ENCODE measurements at regions not wholly inside any gene's neighbourhood (a gene's known extent, or its start where the extent isn't known, plus 50 kb on each side); places are given as distances from the start of the nearest gene placed in this dataset.

- DNase-seq (ENCODE audit: extremely low spot score): no peak
- POLR2A ChIA-PET: no interaction called here
- TF ChIP-seq BHLHE40 (IDR thresholded peaks at IDR 0.05; ENCODE audit: borderline replicate concordance) (no peak), PKNOX1 (IDR thresholded peaks at IDR 0.05) (no peak), ZNF384 (IDR thresholded peaks at IDR 0.05) (no peak), FOXA1 (IDR thresholded peaks at IDR 0.05) (no peak), FOXK2 (IDR thresholded peaks at IDR 0.05) (no peak), HDGF (IDR thresholded peaks at IDR 0.05; ENCODE audit: borderline replicate concordance) (no peak)
- CTCF ChIA-PET: no interaction called here
Measured at GRCh38 chr4:152197211-152197610, 338.7 kb downstream of the FBXW7 start.

- ChIA-PET CTCF (interaction anchor here (0.8 kb wide), 1 partner anchor 16 kb away, joined by 4 read pairs; no protein-coding TSS in a partner anchor), POLR2A (no interaction called here)
- no peak for TF ChIP-seq HDGF (IDR thresholded peaks at IDR 0.05; ENCODE audit: borderline replicate concordance)
- no peak for TF ChIP-seq ELF4 (IDR thresholded peaks at IDR 0.05)
- no peak for TF ChIP-seq L3MBTL2 (conservative IDR thresholded peaks at IDR 0.05)
- no peak for TF ChIP-seq LEF1 (IDR thresholded peaks at IDR 0.05; ENCODE audit: borderline replicate concordance)
- TF ChIP-seq FOXK2 (IDR thresholded peaks at IDR 0.05): no peak
- no peak for TF ChIP-seq SP1 (IDR thresholded peaks at IDR 0.05)
Measured at GRCh38 chr4:152195888-152196287, 340.0 kb downstream of the FBXW7 start.

GRCh38 chr4:152193059-152193458 is 342.8 kb downstream of the FBXW7 start:
- ChIA-PET POLR2A (no interaction called here), CTCF (no interaction called here)
- no peak for DNase-seq (ENCODE audit: extremely low spot score)
- no peak for TF ChIP-seq FOXA1 (IDR thresholded peaks at IDR 0.05)
- TF ChIP-seq ELF4 (IDR thresholded peaks at IDR 0.05): no peak
- no peak for TF ChIP-seq FOXK2 (IDR thresholded peaks at IDR 0.05)
- no peak for TF ChIP-seq HDGF (IDR thresholded peaks at IDR 0.05; ENCODE audit: borderline replicate concordance)
- TF ChIP-seq NFRKB (IDR thresholded peaks at IDR 0.05): no peak
- TF ChIP-seq SUZ12 (IDR thresholded peaks at IDR 0.05): no peak
- TF ChIP-seq CTBP1 (IDR thresholded peaks at IDR 0.05; ENCODE audit: borderline replicate concordance): no peak
- no peak for TF ChIP-seq BHLHE40 (IDR thresholded peaks at IDR 0.05; ENCODE audit: borderline replicate concordance)
- no peak for TF ChIP-seq PKNOX1 (IDR thresholded peaks at IDR 0.05)
- no peak for TF ChIP-seq TARDBP (IDR thresholded peaks at IDR 0.05)
- TF ChIP-seq ARNT (IDR thresholded peaks at IDR 0.05): no peak
- TF ChIP-seq SP1 (IDR thresholded peaks at IDR 0.05): no peak
- no peak for TF ChIP-seq L3MBTL2 (conservative IDR thresholded peaks at IDR 0.05)
- no peak for TF ChIP-seq FOXM1 (IDR thresholded peaks at IDR 0.05; ENCODE audit: borderline replicate concordance)

More at GRCh38 chr4:152195888-152196287, 340.0 kb downstream of the FBXW7 start:
- no peak for DNase-seq (ENCODE audit: extremely low spot score)

GRCh38 chr4:152190907-152191306 is 345.0 kb downstream of the FBXW7 start:
- CTCF ChIA-PET: no interaction called here
- TF ChIP-seq SP1 (IDR thresholded peaks at IDR 0.05) (no peak), TARDBP (IDR thresholded peaks at IDR 0.05) (no peak), FOXA1 (IDR thresholded peaks at IDR 0.05) (no peak), CTBP1 (IDR thresholded peaks at IDR 0.05; ENCODE audit: borderline replicate concordance) (no peak), PKNOX1 (IDR thresholded peaks at IDR 0.05) (no peak), SUZ12 (IDR thresholded peaks at IDR 0.05) (no peak), ZNF384 (IDR thresholded peaks at IDR 0.05) (no peak), FOXK2 (IDR thresholded peaks at IDR 0.05) (no peak), FOXM1 (IDR thresholded peaks at IDR 0.05; ENCODE audit: borderline replicate concordance) (no peak), ELF4 (IDR thresholded peaks at IDR 0.05) (no peak), NFRKB (IDR thresholded peaks at IDR 0.05) (no peak), LEF1 (IDR thresholded peaks at IDR 0.05; ENCODE audit: borderline replicate concordance) (no peak)
- no peak for DNase-seq (ENCODE audit: extremely low spot score)
- POLR2A ChIA-PET: no interaction called here

GRCh38 chr4:152189451-152190179 is 346.3 kb downstream of the FBXW7 start:
- DNase-seq (ENCODE audit: extremely low spot score): no peak
- CTCF ChIA-PET: no interaction called here
- TF ChIP-seq PKNOX1 (IDR thresholded peaks at IDR 0.05): no peak
- no peak for TF ChIP-seq BHLHE40 (IDR thresholded peaks at IDR 0.05; ENCODE audit: borderline replicate concordance)
- no peak for TF ChIP-seq SP1 (IDR thresholded peaks at IDR 0.05)
- no peak for TF ChIP-seq ZNF384 (IDR thresholded peaks at IDR 0.05)
- no peak for TF ChIP-seq ARNT (IDR thresholded peaks at IDR 0.05)
- no peak for TF ChIP-seq NFRKB (IDR thresholded peaks at IDR 0.05)
- TF ChIP-seq LEF1 (IDR thresholded peaks at IDR 0.05; ENCODE audit: borderline replicate concordance): no peak
- no peak for TF ChIP-seq FOXA1 (IDR thresholded peaks at IDR 0.05)
- no peak for TF ChIP-seq FOXK2 (IDR thresholded peaks at IDR 0.05)
- TF ChIP-seq L3MBTL2 (conservative IDR thresholded peaks at IDR 0.05): no peak
- TF ChIP-seq FOXM1 (IDR thresholded peaks at IDR 0.05; ENCODE audit: borderline replicate concordance): no peak
- no peak for TF ChIP-seq HDGF (IDR thresholded peaks at IDR 0.05; ENCODE audit: borderline replicate concordance)
- no peak for TF ChIP-seq SUZ12 (IDR thresholded peaks at IDR 0.05)
- no peak for TF ChIP-seq TARDBP (IDR thresholded peaks at IDR 0.05)
- TF ChIP-seq CTBP1 (IDR thresholded peaks at IDR 0.05; ENCODE audit: borderline replicate concordance): no peak
- POLR2A ChIA-PET: no interaction called here

- POLR2A ChIA-PET: no interaction called here
- CTCF ChIA-PET: no interaction called here
- TF ChIP-seq ARNT (IDR thresholded peaks at IDR 0.05): no peak
- no peak for TF ChIP-seq HDGF (IDR thresholded peaks at IDR 0.05; ENCODE audit: borderline replicate concordance)
- TF ChIP-seq ELF4 (IDR thresholded peaks at IDR 0.05): no peak
- TF ChIP-seq SUZ12 (IDR thresholded peaks at IDR 0.05): no peak
- no peak for TF ChIP-seq BHLHE40 (IDR thresholded peaks at IDR 0.05; ENCODE audit: borderline replicate concordance)
- TF ChIP-seq FOXM1 (IDR thresholded peaks at IDR 0.05; ENCODE audit: borderline replicate concordance): no peak
- no peak for TF ChIP-seq NFRKB (IDR thresholded peaks at IDR 0.05)
- TF ChIP-seq LEF1 (IDR thresholded peaks at IDR 0.05; ENCODE audit: borderline replicate concordance): no peak
Measured at GRCh38 chr4:152188801-152189200, 347.1 kb downstream of the FBXW7 start.

More at GRCh38 chr4:152188801-152189200, 347.1 kb downstream of the FBXW7 start:
- no peak for DNase-seq (ENCODE audit: extremely low spot score)
